Endodermal cell (in vitro differentiated cells): ENCODE measurements at regions not wholly inside any gene's neighbourhood (a gene's known extent, or its start where the extent isn't known, plus 50 kb on each side); places are given as distances from the start of the nearest gene placed in this dataset.

Experiments
- DNase-seq: peaks from one replicate; pipeline ENCODE4 v3.0.0-alpha.2; 2017
- H3K27ac ChIP-seq: 2 replicates; pipeline ENCODE4 v1.5.1; 2013; ENCODE audit warnings: mild to moderate bottlenecking, low read depth, low read length, moderate library complexity
- H3K27me3 ChIP-seq: 2 replicates; pipeline ENCODE4 v1.6.1; 2013; ENCODE audit warnings: mild to moderate bottlenecking, low read length, moderate library complexity; ENCODE audit not compliant: insufficient read depth, control insufficient read depth, poor library complexity, severe bottlenecking
- H3K36me3 ChIP-seq: 2 replicates; pipeline ENCODE4 v1.7.0; 2013; ENCODE audit warnings: mild to moderate bottlenecking, low read length, moderate library complexity; ENCODE audit not compliant: control insufficient read depth, insufficient read depth
- H3K4me1 ChIP-seq: one replicate; pipeline ENCODE4 v1.7.0; 2013; ENCODE audit warnings: low read length; ENCODE audit not compliant: control insufficient read depth, insufficient read depth
- H3K4me3 ChIP-seq: 2 replicates; pipeline ENCODE4 v1.5.1; 2013; ENCODE audit warnings: mild to moderate bottlenecking, low read length, moderate library complexity
- H3K9ac ChIP-seq: 2 replicates; pipeline ENCODE4 v1.6.1; 2013; ENCODE audit warnings: mild to moderate bottlenecking, low read length, moderate library complexity; ENCODE audit not compliant: poor library complexity, severe bottlenecking; ENCODE audit errors: extremely low read depth
- H3K9me3 ChIP-seq: 2 replicates; pipeline ENCODE4 v1.6.1; 2013; ENCODE audit warnings: mild to moderate bottlenecking, low read length, moderate library complexity; ENCODE audit not compliant: control insufficient read depth
- H3K27ac Mint-ChIP-seq: 2 replicates; pipeline ENCODE4 v1.8.0; 2020; ENCODE audit warnings: mixed read lengths
- H3K27me3 Mint-ChIP-seq: 2 replicates; pipeline ENCODE4 v1.8.0; 2021; ENCODE audit warnings: mild to moderate bottlenecking, mixed read lengths; ENCODE audit not compliant: insufficient read depth
- H3K36me3 Mint-ChIP-seq: 2 replicates; pipeline ENCODE4 v1.8.0; 2020; ENCODE audit warnings: low read depth, mixed read lengths
- H3K4me1 Mint-ChIP-seq: 2 replicates; pipeline ENCODE4 v1.8.0; 2020; ENCODE audit warnings: mixed read lengths
- H3K4me3 Mint-ChIP-seq: 2 replicates; pipeline ENCODE4 v1.8.0; 2020; ENCODE audit warnings: mild to moderate bottlenecking, moderate library complexity, mixed read lengths
- H3K9me3 Mint-ChIP-seq: 2 replicates; pipeline ENCODE4 v1.8.0; 2020; ENCODE audit warnings: mild to moderate bottlenecking, mixed read lengths
- CTCF ChIP-seq: fragments of 200-600 bp; sonication (generic); conservative IDR thresholded peaks from 2 replicates; pipeline ENCODE4 v1.5.0; 2021; ENCODE audit warnings: antibody characterized with exemption, mild to moderate bottlenecking
- whole genome bisulfite sequencing, 2 experiments: methylation state at CpG; one replicate each; pipeline versions ENCODE4 v1.1.5 to v1.1.7; 2013; ENCODE audit warnings: missing lambda C conversion rate in 2 of 2, mixed read lengths in 1 of 2; ENCODE audit not compliant: insufficient coverage in 1 of 2, insufficient read length in 1 of 2; 5-methylcytosine and 5-hydroxymethylcytosine counted together

- H3K9ac ChIP-seq = no peak overlapping the region
- no peaks in the 10 kb centered on the region for H3K36me3 Mint-ChIP-seq
- no peak overlapping the region for H3K27ac Mint-ChIP-seq
- H3K9me3 ChIP-seq = no peaks in the 10 kb centered on the region
- WGBS, 2 experiments = 80 to 91% methylated on average over 1 to 2 of the region's 2 CpGs
- no peaks in the 10 kb centered on the region for H3K36me3 ChIP-seq
- TF ChIP-seq CTCF = no peak
- H3K27me3 Mint-ChIP-seq = peaks cover 74% of the 10 kb centered on the region
- no peak overlapping the region for H3K4me3 ChIP-seq
- H3K4me1 Mint-ChIP-seq = no peaks in the 10 kb centered on the region
- H3K4me3 Mint-ChIP-seq = no peak overlapping the region
- no peak overlapping the region for H3K27ac ChIP-seq
- H3K9me3 Mint-ChIP-seq = no peaks in the 10 kb centered on the region
- peaks cover 91% of the 10 kb centered on the region for H3K27me3 ChIP-seq
- no peaks in the 10 kb centered on the region for H3K4me1 ChIP-seq
- no peak for DNase-seq
These were observed 80.5 kb upstream of the AFF3 start for GRCh38 chr2:100222844-100223243.

- Mint-ChIP-seq H3K27ac (no peak overlapping the region), H3K36me3 (no peaks in the 10 kb centered on the region), H3K27me3 (peaks cover 57% of the 10 kb centered on the region), H3K9me3 (no peaks in the 10 kb centered on the region), H3K4me1 (no peaks in the 10 kb centered on the region), H3K4me3 (no peak overlapping the region)
- DNase-seq = no peak
- Histone ChIP-seq H3K27me3 (peaks cover 79% of the 10 kb centered on the region), H3K4me3 (no peak overlapping the region), H3K36me3 (no peaks in the 10 kb centered on the region), H3K9ac (no peak overlapping the region), H3K4me1 (no peaks in the 10 kb centered on the region), H3K9me3 (no peaks in the 10 kb centered on the region), H3K27ac (no peak overlapping the region)
- TF ChIP-seq CTCF = no peak
- 96 to 98% methylated on average over 3 of the region's 3 CpGs for WGBS, 2 experiments
These were observed 76.2 kb upstream of the AFF3 start for GRCh38 chr2:100218552-100218951.

GRCh38 chr2:100217323-100217722, 74.9 kb upstream of the AFF3 start:
- 82% methylated on average over 6 of the region's 6 CpGs; no CpG with 5 or more reads in 1 of the 2 experiments for WGBS, 2 experiments
- Histone ChIP-seq H3K4me3 (no peak overlapping the region), H3K27me3 (peaks cover 66% of the 10 kb centered on the region), H3K36me3 (no peaks in the 10 kb centered on the region), H3K9ac (no peak overlapping the region), H3K9me3 (no peaks in the 10 kb centered on the region), H3K4me1 (no peaks in the 10 kb centered on the region), H3K27ac (no peak overlapping the region)
- H3K4me3 Mint-ChIP-seq = no peak overlapping the region
- H3K27ac Mint-ChIP-seq = no peak overlapping the region
- H3K4me1 Mint-ChIP-seq = no peaks in the 10 kb centered on the region
- H3K27me3 Mint-ChIP-seq = peaks cover 53% of the 10 kb centered on the region
- no peak for TF ChIP-seq CTCF
- no peak for DNase-seq
- H3K36me3 Mint-ChIP-seq = no peaks in the 10 kb centered on the region
- no peaks in the 10 kb centered on the region for H3K9me3 Mint-ChIP-seq
